C4-2B (cell line): ENCODE measurements at regions not wholly inside any gene's neighbourhood (a gene's known extent, or its start where the extent isn't known, plus 50 kb on each side); places are given as distances from the start of the nearest gene placed in this dataset.

Source experiments
- H3K27ac ChIP-seq: fragments of 450-650 bp; 2 replicates; pipeline ENCODE4 v1.5.1; 2017
- CTCF ChIP-seq: fragments of 450-650 bp; conservative IDR thresholded peaks from 2 replicates; pipeline ENCODE4 v1.5.1; 2017; ENCODE audit warnings: mild to moderate bottlenecking
- ZFX ChIP-seq: fragments of 450-650 bp; IDR thresholded peaks from 2 replicates; pipeline ENCODE4 v1.6.1; 2017

GRCh38 chr1:208551633-208552320, 307.6 kb upstream of the PLXNA2 start:
- H3K27ac ChIP-seq = no peak overlapping the region
- no peak for TF ChIP-seq CTCF
- TF ChIP-seq ZFX = no peak

GRCh38 chr1:208552928-208553327, 308.7 kb upstream of the PLXNA2 start:
- TF ChIP-seq CTCF = no peak
- TF ChIP-seq ZFX = no peak
- H3K27ac ChIP-seq = no peak overlapping the region

GRCh38 chr1:208556461-208556860, 312.3 kb upstream of the PLXNA2 start:
- no peak for TF ChIP-seq CTCF
- TF ChIP-seq ZFX = no peak
- no peak overlapping the region for H3K27ac ChIP-seq

GRCh38 chr1:208557046-208557722, 313.0 kb upstream of the PLXNA2 start:
- no peak for TF ChIP-seq CTCF
- TF ChIP-seq ZFX = no peak

GRCh38 chr1:208557723-208558094, 313.5 kb upstream of the PLXNA2 start:
- no peak overlapping the region for H3K27ac ChIP-seq
- TF ChIP-seq ZFX (no peak), CTCF (no peak)

More at GRCh38 chr1:208557046-208557722, 313.0 kb upstream of the PLXNA2 start:
- no peak overlapping the region for H3K27ac ChIP-seq

GRCh38 chr1:208559597-208560329, 315.6 kb upstream of the PLXNA2 start:
- TF ChIP-seq ZFX (no peak), CTCF (no peak)
- H3K27ac ChIP-seq = no peak overlapping the region
